ENCODE measurements at regions not wholly inside any gene's neighbourhood (a gene's known extent, or its start where the extent isn't known, plus 50 kb on each side); places are given as distances from the start of the nearest gene placed in this dataset.

DNA sequence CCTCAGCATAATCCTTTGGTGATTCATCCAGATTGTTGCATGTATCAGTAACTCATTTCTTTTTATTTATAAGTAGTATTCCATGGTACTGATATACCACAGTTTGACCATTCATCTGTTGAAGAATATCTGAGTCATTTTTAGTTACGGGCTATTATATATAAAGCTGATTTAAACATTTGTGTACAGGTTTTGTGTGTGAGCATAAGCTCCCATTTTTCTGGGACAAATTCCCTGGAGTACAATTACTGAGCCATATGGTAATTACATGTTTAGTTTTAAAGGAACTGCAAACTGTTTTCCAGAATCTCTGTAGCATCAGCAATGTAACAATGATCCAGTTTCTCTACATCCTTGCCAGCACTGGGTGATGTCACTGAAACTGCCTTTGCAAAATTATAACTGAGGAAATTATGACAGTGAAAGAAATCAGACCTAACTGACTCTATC, 236.2 kb upstream of the KRR1 start:
- TF ChIP-seq ZFP3 (CRISPR knock-in tag; IDR thresholded peaks at IDR 0.05) (no peak), ZNF70 (CRISPR knock-in tag; IDR thresholded peaks at IDR 0.05) (peak; percentile 74), ISL1 (CRISPR knock-in tag; IDR thresholded peaks at IDR 0.05) (peak; percentile 49; the same call in 1 of the 2 replicates), ZC3H10 (CRISPR knock-in tag; IDR thresholded peaks at IDR 0.05) (no peak), TOX (CRISPR knock-in tag; IDR thresholded peaks at IDR 0.05; ENCODE audit: borderline replicate concordance) (no peak), ZFP30 (CRISPR knock-in tag; IDR thresholded peaks at IDR 0.05) (no peak), CSDC2 (CRISPR knock-in tag; IDR thresholded peaks at IDR 0.05) (no peak), RARB (CRISPR knock-in tag; IDR thresholded peaks at IDR 0.05) (no peak), ZNF8 (CRISPR knock-in tag; IDR thresholded peaks at IDR 0.05) (peak; percentile 69), OSR1 (CRISPR knock-in tag; IDR thresholded peaks at IDR 0.05) (no peak)
- TF ChIP-seq, protein P1, sequence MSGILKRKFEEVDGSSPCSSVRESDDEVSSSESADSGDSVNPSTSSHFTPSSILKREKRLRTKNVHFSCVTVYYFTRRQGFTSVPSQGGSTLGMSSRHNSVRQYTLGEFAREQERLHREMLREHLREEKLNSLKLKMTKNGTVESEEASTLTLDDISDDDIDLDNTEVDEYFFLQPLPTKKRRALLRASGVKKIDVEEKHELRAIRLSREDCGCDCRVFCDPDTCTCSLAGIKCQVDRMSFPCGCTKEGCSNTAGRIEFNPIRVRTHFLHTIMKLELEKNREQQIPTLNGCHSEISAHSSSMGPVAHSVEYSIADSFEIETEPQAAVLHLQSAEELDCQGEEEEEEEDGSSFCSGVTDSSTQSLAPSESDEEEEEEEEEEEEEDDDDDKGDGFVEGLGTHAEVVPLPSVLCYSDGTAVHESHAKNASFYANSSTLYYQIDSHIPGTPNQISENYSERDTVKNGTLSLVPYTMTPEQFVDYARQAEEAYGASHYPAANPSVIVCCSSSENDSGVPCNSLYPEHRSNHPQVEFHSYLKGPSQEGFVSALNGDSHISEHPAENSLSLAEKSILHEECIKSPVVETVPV (CRISPR knock-in tag; IDR thresholded peaks at IDR 0.05) = no peak
- TF ChIP-seq, protein P2, sequence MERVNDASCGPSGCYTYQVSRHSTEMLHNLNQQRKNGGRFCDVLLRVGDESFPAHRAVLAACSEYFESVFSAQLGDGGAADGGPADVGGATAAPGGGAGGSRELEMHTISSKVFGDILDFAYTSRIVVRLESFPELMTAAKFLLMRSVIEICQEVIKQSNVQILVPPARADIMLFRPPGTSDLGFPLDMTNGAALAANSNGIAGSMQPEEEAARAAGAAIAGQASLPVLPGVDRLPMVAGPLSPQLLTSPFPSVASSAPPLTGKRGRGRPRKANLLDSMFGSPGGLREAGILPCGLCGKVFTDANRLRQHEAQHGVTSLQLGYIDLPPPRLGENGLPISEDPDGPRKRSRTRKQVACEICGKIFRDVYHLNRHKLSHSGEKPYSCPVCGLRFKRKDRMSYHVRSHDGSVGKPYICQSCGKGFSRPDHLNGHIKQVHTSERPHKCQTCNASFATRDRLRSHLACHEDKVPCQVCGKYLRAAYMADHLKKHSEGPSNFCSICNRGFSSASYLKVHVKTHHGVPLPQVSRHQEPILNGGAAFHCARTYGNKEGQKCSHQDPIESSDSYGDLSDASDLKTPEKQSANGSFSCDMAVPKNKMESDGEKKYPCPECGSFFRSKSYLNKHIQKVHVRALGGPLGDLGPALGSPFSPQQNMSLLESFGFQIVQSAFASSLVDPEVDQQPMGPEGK (CRISPR knock-in tag; IDR thresholded peaks at IDR 0.05; ENCODE audit: borderline replicate concordance) = no peak

All from SK-N-SH treated with all-trans-retinoic acid at 6 μM for 48 hours (cell line).